ENCODE measurements at regions not wholly inside any gene's neighbourhood (a gene's known extent, or its start where the extent isn't known, plus 50 kb on each side); places are given as distances from the start of the nearest gene placed in this dataset.
A peak's percentile ranks its signal among the peaks of the same experiment; 100 is the strongest.
"Not testable (repeated sequence)": the region's sequence is repeated elsewhere in the genome, so short reads cannot be mapped to it uniquely, and the experiment has no call there.

- TF ChIP-seq, protein P1, sequence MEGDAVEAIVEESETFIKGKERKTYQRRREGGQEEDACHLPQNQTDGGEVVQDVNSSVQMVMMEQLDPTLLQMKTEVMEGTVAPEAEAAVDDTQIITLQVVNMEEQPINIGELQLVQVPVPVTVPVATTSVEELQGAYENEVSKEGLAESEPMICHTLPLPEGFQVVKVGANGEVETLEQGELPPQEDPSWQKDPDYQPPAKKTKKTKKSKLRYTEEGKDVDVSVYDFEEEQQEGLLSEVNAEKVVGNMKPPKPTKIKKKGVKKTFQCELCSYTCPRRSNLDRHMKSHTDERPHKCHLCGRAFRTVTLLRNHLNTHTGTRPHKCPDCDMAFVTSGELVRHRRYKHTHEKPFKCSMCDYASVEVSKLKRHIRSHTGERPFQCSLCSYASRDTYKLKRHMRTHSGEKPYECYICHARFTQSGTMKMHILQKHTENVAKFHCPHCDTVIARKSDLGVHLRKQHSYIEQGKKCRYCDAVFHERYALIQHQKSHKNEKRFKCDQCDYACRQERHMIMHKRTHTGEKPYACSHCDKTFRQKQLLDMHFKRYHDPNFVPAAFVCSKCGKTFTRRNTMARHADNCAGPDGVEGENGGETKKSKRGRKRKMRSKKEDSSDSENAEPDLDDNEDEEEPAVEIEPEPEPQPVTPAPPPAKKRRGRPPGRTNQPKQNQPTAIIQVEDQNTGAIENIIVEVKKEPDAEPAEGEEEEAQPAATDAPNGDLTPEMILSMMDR (IDR thresholded peaks at IDR 0.05): no peak
- peaks cover 16% of the 10 kb centered on the region for H3K9me3 Mint-ChIP-seq
- ChIA-PET CTCF (interaction anchor here (1.3 kb wide), 1 partner anchor 93 kb away, joined by 4 read pairs; no protein-coding TSS in a partner anchor), POLR2A (interaction anchor here (0.6 kb wide), 1 partner anchor 57 kb away, joined by 3 read pairs; no protein-coding TSS in a partner anchor)
- H3K36me3 Mint-ChIP-seq (ENCODE audit: low read depth): peaks cover 2% of the 10 kb centered on the region
- no peak overlapping the region for H3K4me3 Mint-ChIP-seq
- H3K27ac Mint-ChIP-seq: no peak overlapping the region
- DNase-seq (no peak), ATAC-seq (no peak)
- H3K4me1 Mint-ChIP-seq (ENCODE audit: low read depth): peaks cover 3% of the 10 kb centered on the region
- H3K27me3 Mint-ChIP-seq: no peaks in the 10 kb centered on the region
- intact Hi-C loops (cut with micrococcal nuclease): no loop called here
Measured at GRCh38 chr2:105669384-105669891, 75.3 kb upstream of the NCK2 start.

GRCh38 chr2:105665480-105665879, 79.2 kb upstream of the NCK2 start:
- no peak for ATAC-seq
- Mint-ChIP-seq H3K9me3 (peaks cover 22% of the 10 kb centered on the region), H3K27ac (no peak overlapping the region), H3K4me1 (ENCODE audit: low read depth) (no peaks in the 10 kb centered on the region), H3K4me3 (no peak overlapping the region), H3K36me3 (ENCODE audit: low read depth) (peaks cover 3% of the 10 kb centered on the region), H3K27me3 (no peaks in the 10 kb centered on the region)
- TF ChIP-seq, protein P1 (IDR thresholded peaks at IDR 0.05): no peak
- CTCF ChIA-PET: no interaction called here
- no peak for DNase-seq
- POLR2A ChIA-PET: no interaction called here
- intact Hi-C loops (cut with micrococcal nuclease): no loop called here

GRCh38 chr2:105660489-105660888, 84.2 kb upstream of the NCK2 start:
- Mint-ChIP-seq H3K27ac (no peak overlapping the region), H3K4me1 (ENCODE audit: low read depth) (peaks cover 1% of the 10 kb centered on the region), H3K9me3 (peaks cover 14% of the 10 kb centered on the region), H3K36me3 (ENCODE audit: low read depth) (peaks cover 1% of the 10 kb centered on the region), H3K4me3 (no peak overlapping the region), H3K27me3 (no peaks in the 10 kb centered on the region)
- intact Hi-C loops (cut with micrococcal nuclease): no loop called here
- TF ChIP-seq, protein P1 (IDR thresholded peaks at IDR 0.05): no peak
- POLR2A ChIA-PET: no interaction called here
- ATAC-seq (no peak), DNase-seq (no peak)
- CTCF ChIA-PET: interaction anchor here (1.0 kb wide), 1 partner anchor 84 kb away, joined by 3 read pairs; no protein-coding TSS in a partner anchor

GRCh38 chr2:105655723-105656606, 88.7 kb upstream of the NCK2 start:
- H3K4me1 Mint-ChIP-seq (ENCODE audit: low read depth); intact Hi-C loops (cut with micrococcal nuclease); CTCF ChIA-PET; DNase-seq; POLR2A ChIA-PET; H3K9me3 Mint-ChIP-seq; H3K27me3 Mint-ChIP-seq; H3K36me3 Mint-ChIP-seq (ENCODE audit: low read depth); ATAC-seq; H3K27ac Mint-ChIP-seq; H3K4me3 Mint-ChIP-seq: not testable (repeated sequence)
- TF ChIP-seq, protein P1 (IDR thresholded peaks at IDR 0.05): peak; percentile 41

DNA sequence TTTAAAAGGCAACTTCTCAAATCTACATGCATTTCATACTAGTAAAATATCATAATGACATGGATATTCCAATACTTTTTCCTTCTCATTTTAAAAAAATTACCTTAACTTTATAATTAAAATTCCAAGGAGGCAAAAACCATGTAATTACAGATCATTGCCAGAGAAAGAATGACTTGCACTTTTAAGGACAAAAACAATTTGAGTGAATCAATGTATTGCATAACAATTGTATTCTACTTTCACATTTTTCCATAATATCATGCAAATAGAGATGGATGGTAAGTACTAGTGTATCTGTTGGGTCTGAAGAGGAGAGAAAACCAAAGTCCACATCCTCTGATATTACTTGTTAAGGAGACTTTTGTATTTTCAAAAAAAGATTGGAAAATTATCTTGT, 89.5 kb upstream of the NCK2 start:
- DNase-seq: no peak
- Mint-ChIP-seq H3K36me3 (ENCODE audit: low read depth) (no peaks in the 10 kb centered on the region), H3K4me3 (no peak overlapping the region), H3K27me3 (no peaks in the 10 kb centered on the region), H3K27ac (no peak overlapping the region), H3K9me3 (no peaks in the 10 kb centered on the region), H3K4me1 (ENCODE audit: low read depth) (peaks cover 8% of the 10 kb centered on the region)
- TF ChIP-seq, protein P1 (IDR thresholded peaks at IDR 0.05): no peak
- ChIA-PET CTCF (no interaction called here), POLR2A (interaction anchor here (1.1 kb wide), 1 partner anchor 80 kb away, joined by 4 read pairs; no protein-coding TSS in a partner anchor)
- ATAC-seq: no peak
- intact Hi-C loops (cut with micrococcal nuclease): no loop called here
